KMS-11 (cell line): ENCODE measurements at regions not wholly inside any gene's neighbourhood (a gene's known extent, or its start where the extent isn't known, plus 50 kb on each side); places are given as distances from the start of the nearest gene placed in this dataset.

ENCODE experiments used
- H2AFZ ChIP-seq: fragments of 200-600 bp; sonication (generic); 2 replicates; pipeline ENCODE4 v1.6.1; 2016; ENCODE audit warnings: antibody characterized with exemption, mixed run types, low read depth
- H3K27ac ChIP-seq: fragments of 200-600 bp; sonication (generic); 2 replicates; pipeline ENCODE4 v1.6.1; 2016; ENCODE audit warnings: mild to moderate bottlenecking, mixed run types
- H3K27me3 ChIP-seq: fragments of 200-600 bp; sonication (generic); 2 replicates; pipeline ENCODE4 v1.6.1; 2017; ENCODE audit warnings: mild to moderate bottlenecking, low read depth, mixed run types, moderate library complexity; ENCODE audit not compliant: insufficient read depth
- H3K36me3 ChIP-seq: fragments of 200-600 bp; sonication (generic); 2 replicates; pipeline ENCODE4 v1.6.1; 2017; ENCODE audit warnings: mild to moderate bottlenecking, mixed run types; ENCODE audit not compliant: insufficient read depth
- H3K4me1 ChIP-seq: fragments of 200-600 bp; sonication (generic); 2 replicates; pipeline ENCODE4 v1.6.1; 2016; ENCODE audit warnings: mild to moderate bottlenecking, low read depth, mixed run types; ENCODE audit not compliant: poor library complexity, severe bottlenecking
- H3K4me2 ChIP-seq: fragments of 200-600 bp; sonication (generic); 2 replicates; pipeline ENCODE4 v1.7.0; 2016; ENCODE audit warnings: mild to moderate bottlenecking, mixed run types
- H3K4me3 ChIP-seq: fragments of 200-600 bp; sonication (generic); IDR thresholded peaks from 2 replicates; pipeline ENCODE4 v1.6.1; 2017; ENCODE audit warnings: low read depth, low read length, mixed read lengths; ENCODE audit not compliant: insufficient read depth
- H3K79me2 ChIP-seq: fragments of 200-600 bp; sonication (generic); 2 replicates; pipeline ENCODE4 v1.6.1; 2016; ENCODE audit warnings: low read depth, mixed run types; ENCODE audit not compliant: insufficient read depth
- H3K9ac ChIP-seq: fragments of 200-600 bp; sonication (generic); 2 replicates; pipeline ENCODE4 v1.6.1; 2016; ENCODE audit warnings: mild to moderate bottlenecking, mixed run types
- H4K20me1 ChIP-seq: fragments of 200-600 bp; sonication (generic); 2 replicates; pipeline ENCODE4 v1.6.1; 2016; ENCODE audit warnings: mild to moderate bottlenecking, mixed run types; ENCODE audit not compliant: insufficient read depth
- TF ChIP-seq, protein P1 (sequence below): fragments of 200-600 bp; sonication (generic); conservative IDR thresholded peaks from 2 replicates; pipeline ENCODE4 v1.6.1; 2017; ENCODE audit warnings: low read depth, mild to moderate bottlenecking, antibody characterized with exemption, low read length, moderate library complexity, mixed read lengths

DNA sequence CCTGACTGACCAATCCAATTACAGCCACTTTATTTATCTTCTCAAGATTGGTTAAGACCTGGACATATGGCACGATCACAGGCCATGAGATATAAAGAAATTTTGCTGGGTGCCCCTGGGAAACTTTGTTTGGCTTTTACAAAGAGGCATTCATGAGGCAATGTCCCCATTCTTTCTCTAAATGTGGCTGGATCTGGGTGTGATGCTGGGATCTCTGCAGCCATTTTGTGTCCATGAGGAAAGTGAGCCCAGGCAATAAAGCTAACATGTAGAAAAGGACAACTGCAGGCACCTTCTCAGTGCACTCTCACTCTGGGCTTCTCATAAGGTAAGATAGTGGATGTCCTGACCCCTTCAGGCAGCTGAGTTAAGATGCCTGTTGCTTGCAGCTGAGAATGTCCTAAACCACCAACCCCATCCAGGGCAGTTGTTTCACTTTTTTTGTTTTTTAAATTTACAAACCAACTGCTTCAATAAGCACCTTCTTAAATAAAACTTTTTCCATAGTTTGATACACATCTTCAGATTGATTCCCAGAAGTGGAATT is 372.3 kb downstream of the MIAT start:
- H3K79me2 ChIP-seq: no peaks in the 10 kb centered on the region
- H3K27me3 ChIP-seq: no peaks in the 10 kb centered on the region; the same call in 1 of the 2 replicates
- H3K4me2 ChIP-seq: no peak overlapping the region
- H3K4me1 ChIP-seq: no peaks in the 10 kb centered on the region
- H3K4me3 ChIP-seq: no peak overlapping the region
- TF ChIP-seq, protein P1, sequence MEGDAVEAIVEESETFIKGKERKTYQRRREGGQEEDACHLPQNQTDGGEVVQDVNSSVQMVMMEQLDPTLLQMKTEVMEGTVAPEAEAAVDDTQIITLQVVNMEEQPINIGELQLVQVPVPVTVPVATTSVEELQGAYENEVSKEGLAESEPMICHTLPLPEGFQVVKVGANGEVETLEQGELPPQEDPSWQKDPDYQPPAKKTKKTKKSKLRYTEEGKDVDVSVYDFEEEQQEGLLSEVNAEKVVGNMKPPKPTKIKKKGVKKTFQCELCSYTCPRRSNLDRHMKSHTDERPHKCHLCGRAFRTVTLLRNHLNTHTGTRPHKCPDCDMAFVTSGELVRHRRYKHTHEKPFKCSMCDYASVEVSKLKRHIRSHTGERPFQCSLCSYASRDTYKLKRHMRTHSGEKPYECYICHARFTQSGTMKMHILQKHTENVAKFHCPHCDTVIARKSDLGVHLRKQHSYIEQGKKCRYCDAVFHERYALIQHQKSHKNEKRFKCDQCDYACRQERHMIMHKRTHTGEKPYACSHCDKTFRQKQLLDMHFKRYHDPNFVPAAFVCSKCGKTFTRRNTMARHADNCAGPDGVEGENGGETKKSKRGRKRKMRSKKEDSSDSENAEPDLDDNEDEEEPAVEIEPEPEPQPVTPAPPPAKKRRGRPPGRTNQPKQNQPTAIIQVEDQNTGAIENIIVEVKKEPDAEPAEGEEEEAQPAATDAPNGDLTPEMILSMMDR: no peak
- H3K9ac ChIP-seq: no peak overlapping the region
- no peaks in the 10 kb centered on the region for H3K36me3 ChIP-seq
- no peaks in the 10 kb centered on the region for H4K20me1 ChIP-seq
- H3K27ac ChIP-seq: no peak overlapping the region
- no peak overlapping the region for H2AFZ ChIP-seq

DNA sequence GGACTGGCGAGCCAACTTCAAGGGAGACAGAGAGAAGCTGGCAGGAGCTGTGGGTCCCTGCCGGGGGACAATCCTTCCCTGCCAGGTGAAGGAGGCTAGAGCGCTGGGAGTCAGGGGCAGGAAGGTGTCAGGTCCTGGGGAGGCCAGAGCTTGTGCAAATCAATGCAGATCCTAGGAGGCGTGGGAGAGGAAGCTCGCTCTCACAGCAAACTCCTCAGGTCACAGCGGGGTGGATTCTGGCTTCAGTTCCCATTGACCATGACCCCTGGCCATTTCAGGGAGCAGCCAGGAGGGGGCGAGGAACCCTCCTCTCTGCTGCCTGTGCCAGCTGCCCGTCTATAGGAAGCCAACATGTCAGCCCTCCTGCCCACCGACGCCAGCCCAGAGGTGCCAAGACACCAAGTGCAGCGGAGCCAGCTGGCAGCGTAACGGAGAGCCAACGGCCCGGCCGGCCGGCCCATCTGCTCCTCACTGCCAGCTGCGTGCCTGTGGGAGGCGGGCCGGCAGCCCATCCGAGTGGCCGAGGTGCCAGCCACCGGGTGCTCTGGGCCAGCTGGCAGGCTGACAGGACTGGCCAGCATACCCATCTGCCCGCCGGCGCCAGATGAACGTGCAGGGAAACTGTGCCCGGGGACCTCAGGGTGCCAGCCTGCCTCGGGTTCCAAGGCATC is 374.8 kb downstream of the MIAT start:
- no peak overlapping the region for H3K4me3 ChIP-seq
- no peaks in the 10 kb centered on the region for H3K4me1 ChIP-seq
- no peak overlapping the region for H3K4me2 ChIP-seq
- H3K27me3 ChIP-seq: no peaks in the 10 kb centered on the region; the same call in 1 of the 2 replicates
- no peak overlapping the region for H3K9ac ChIP-seq
- TF ChIP-seq, protein P1: no peak
- H3K27ac ChIP-seq: no peak overlapping the region
- no peak overlapping the region for H2AFZ ChIP-seq
- no peaks in the 10 kb centered on the region for H3K79me2 ChIP-seq
- no peaks in the 10 kb centered on the region for H3K36me3 ChIP-seq
- H4K20me1 ChIP-seq: no peaks in the 10 kb centered on the region

DNA sequence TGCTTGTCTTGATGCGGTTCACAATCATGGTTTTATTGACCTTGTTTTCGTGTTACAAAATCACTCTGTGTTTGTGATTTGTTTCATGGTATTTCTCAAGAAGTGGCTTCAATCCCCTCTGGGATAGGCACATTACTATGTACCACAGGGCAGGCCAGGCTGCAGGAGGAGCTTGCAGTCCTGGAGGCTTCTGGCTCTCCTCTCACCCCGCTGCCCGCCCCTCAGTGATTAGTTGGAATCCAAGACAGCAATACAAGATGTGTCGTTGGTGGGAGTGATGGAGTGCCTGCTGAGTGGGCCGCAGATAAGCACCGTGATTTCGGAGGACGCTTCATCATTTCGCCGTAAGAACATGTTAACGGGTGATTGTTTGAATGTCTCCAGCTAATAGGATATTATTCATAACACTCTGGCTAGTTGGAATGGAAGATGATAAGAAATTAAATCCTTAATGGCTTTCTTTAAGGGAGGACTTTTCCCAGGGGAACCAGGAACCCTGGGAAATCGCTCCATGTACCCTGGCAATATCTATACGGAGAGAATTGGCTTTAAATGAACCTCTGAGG is 384.4 kb downstream of the MIAT start:
- TF ChIP-seq, protein P1: no peak
- no peak overlapping the region for H2AFZ ChIP-seq
- no peak overlapping the region for H3K4me2 ChIP-seq
- peaks cover 17% of the 10 kb centered on the region; the same call in 1 of the 2 replicates for H3K27me3 ChIP-seq
- H3K4me3 ChIP-seq: no peak overlapping the region
- H3K79me2 ChIP-seq: no peaks in the 10 kb centered on the region
- H3K36me3 ChIP-seq: no peaks in the 10 kb centered on the region
- H4K20me1 ChIP-seq: no peaks in the 10 kb centered on the region
- H3K4me1 ChIP-seq: no peaks in the 10 kb centered on the region
- no peak overlapping the region for H3K27ac ChIP-seq
- H3K9ac ChIP-seq: no peak overlapping the region

DNA sequence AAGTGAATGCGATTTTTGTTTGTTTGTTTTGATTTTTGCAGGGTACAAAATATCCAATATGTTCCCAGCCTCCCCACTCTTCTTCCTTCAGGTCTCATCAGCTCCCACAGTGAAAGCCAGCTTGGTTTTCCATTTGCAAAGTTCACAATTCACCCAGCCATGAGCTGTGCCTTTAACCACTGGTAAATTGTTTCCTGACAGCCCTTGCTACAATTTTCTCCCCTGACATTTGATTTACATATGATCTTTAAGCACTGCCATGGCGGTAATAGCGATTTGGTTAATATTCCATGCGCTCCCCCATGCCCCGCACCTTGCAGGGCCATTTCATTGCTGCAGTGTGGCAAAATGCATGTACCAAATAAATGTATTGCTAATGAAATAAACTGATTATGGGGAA is 385.9 kb downstream of the MIAT start:
- Histone ChIP-seq H3K79me2 (no peaks in the 10 kb centered on the region), H3K4me2 (no peak overlapping the region), H3K27ac (no peak overlapping the region), H3K36me3 (no peaks in the 10 kb centered on the region), H3K4me1 (no peaks in the 10 kb centered on the region), H3K27me3 (peaks cover 17% of the 10 kb centered on the region; the same call in 1 of the 2 replicates), H4K20me1 (no peaks in the 10 kb centered on the region), H3K9ac (no peak overlapping the region), H3K4me3 (no peak overlapping the region), H2AFZ (no peak overlapping the region)
- TF ChIP-seq, protein P1: no peak
